ENCODE measurements at regions not wholly inside any gene's neighbourhood (a gene's known extent, or its start where the extent isn't known, plus 50 kb on each side); places are given as distances from the start of the nearest gene placed in this dataset.

- no peak for TF ChIP-seq CHD1 (IDR thresholded peaks at IDR 0.05; ENCODE audit: low read depth, low read length)
- TF ChIP-seq MAFK (IDR thresholded peaks at IDR 0.05; ENCODE audit: low read depth, low read length): no peak
- TF ChIP-seq RCOR1 (IDR thresholded peaks at IDR 0.05; ENCODE audit: insufficient replicate concordance, low read length): no peak
- TF ChIP-seq MXI1 (IDR thresholded peaks at IDR 0.05; ENCODE audit: borderline replicate concordance, low read depth, low read length): no peak
- TF ChIP-seq, protein P1, sequence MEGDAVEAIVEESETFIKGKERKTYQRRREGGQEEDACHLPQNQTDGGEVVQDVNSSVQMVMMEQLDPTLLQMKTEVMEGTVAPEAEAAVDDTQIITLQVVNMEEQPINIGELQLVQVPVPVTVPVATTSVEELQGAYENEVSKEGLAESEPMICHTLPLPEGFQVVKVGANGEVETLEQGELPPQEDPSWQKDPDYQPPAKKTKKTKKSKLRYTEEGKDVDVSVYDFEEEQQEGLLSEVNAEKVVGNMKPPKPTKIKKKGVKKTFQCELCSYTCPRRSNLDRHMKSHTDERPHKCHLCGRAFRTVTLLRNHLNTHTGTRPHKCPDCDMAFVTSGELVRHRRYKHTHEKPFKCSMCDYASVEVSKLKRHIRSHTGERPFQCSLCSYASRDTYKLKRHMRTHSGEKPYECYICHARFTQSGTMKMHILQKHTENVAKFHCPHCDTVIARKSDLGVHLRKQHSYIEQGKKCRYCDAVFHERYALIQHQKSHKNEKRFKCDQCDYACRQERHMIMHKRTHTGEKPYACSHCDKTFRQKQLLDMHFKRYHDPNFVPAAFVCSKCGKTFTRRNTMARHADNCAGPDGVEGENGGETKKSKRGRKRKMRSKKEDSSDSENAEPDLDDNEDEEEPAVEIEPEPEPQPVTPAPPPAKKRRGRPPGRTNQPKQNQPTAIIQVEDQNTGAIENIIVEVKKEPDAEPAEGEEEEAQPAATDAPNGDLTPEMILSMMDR (conservative IDR thresholded peaks at IDR 0.05; ENCODE audit: low read depth, low read length): no peak
- TF ChIP-seq RAD21 (IDR thresholded peaks at IDR 0.05; ENCODE audit: low read length): no peak
- no peak for TF ChIP-seq POLR2A (IDR thresholded peaks at IDR 0.05; ENCODE audit: low read depth, low read length)
- no peak for TF ChIP-seq NFE2L2 (IDR thresholded peaks at IDR 0.05; ENCODE audit: low read depth, low read length)
Measured at GRCh38 chr2:134148172-134148571, 105.7 kb upstream of the MGAT5 start.
